HEK293 (cell line): ENCODE measurements at regions not wholly inside any gene's neighbourhood (a gene's known extent, or its start where the extent isn't known, plus 50 kb on each side); places are given as distances from the start of the nearest gene placed in this dataset.

Experiments used
- GFI1B ChIP-seq: fragments of 450-650 bp; formaldehyde crosslinking; IDR thresholded peaks from 2 replicates; pipeline ENCODE4 v1.5.1; 2016; ENCODE audit warnings: missing biosample characterization, missing genetic modification characterization
- PRDM2 ChIP-seq: fragments of 450-650 bp; formaldehyde crosslinking; IDR thresholded peaks from 2 replicates; pipeline ENCODE4 v1.5.1; 2016; ENCODE audit warnings: missing biosample characterization, missing genetic modification characterization, borderline replicate concordance
- REPIN1 ChIP-seq: fragments of 450-650 bp; formaldehyde crosslinking; IDR thresholded peaks from 2 replicates; pipeline ENCODE4 v1.5.1; 2017; ENCODE audit warnings: missing biosample characterization, missing genetic modification characterization, low read depth
- SCRT2 ChIP-seq: fragments of 450-650 bp; formaldehyde crosslinking; IDR thresholded peaks from 2 replicates; pipeline ENCODE4 v1.5.1; 2016; ENCODE audit warnings: missing biosample characterization, missing genetic modification characterization
- ZEB2 ChIP-seq: fragments of 450-650 bp; formaldehyde crosslinking; IDR thresholded peaks from 2 replicates; pipeline ENCODE4 v1.5.1; 2016; ENCODE audit warnings: missing biosample characterization, missing genetic modification characterization
- ZNF114 ChIP-seq: fragments of 450-650 bp; formaldehyde crosslinking; IDR thresholded peaks from 2 replicates; pipeline ENCODE4 v1.5.0; 2017; ENCODE audit warnings: missing biosample characterization, missing genetic modification characterization
- ZNF302 ChIP-seq: fragments of 450-650 bp; formaldehyde crosslinking; IDR thresholded peaks from 2 replicates; pipeline ENCODE4 v1.5.1; 2016; ENCODE audit warnings: missing biosample characterization, missing genetic modification characterization, low read depth
- ZNF416 ChIP-seq: fragments of 450-650 bp; formaldehyde crosslinking; IDR thresholded peaks from 2 replicates; pipeline ENCODE4 v1.5.1; 2016; ENCODE audit warnings: missing biosample characterization, missing genetic modification characterization
- ZNF48 ChIP-seq: fragments of 450-650 bp; formaldehyde crosslinking; IDR thresholded peaks from 2 replicates; pipeline ENCODE4 v1.5.1; 2016; ENCODE audit warnings: missing biosample characterization, missing genetic modification characterization
- TF ChIP-seq, protein P1 (sequence below): fragments of 450-650 bp; formaldehyde crosslinking; IDR thresholded peaks from 2 replicates; pipeline ENCODE4 v1.5.1; 2016; ENCODE audit warnings: missing biosample characterization, missing genetic modification characterization
- TF ChIP-seq, protein P2 (sequence below): fragments of 450-650 bp; formaldehyde crosslinking; IDR thresholded peaks from 2 replicates; pipeline ENCODE4 v1.5.1; 2017; ENCODE audit warnings: missing biosample characterization, missing genetic modification characterization

DNA sequence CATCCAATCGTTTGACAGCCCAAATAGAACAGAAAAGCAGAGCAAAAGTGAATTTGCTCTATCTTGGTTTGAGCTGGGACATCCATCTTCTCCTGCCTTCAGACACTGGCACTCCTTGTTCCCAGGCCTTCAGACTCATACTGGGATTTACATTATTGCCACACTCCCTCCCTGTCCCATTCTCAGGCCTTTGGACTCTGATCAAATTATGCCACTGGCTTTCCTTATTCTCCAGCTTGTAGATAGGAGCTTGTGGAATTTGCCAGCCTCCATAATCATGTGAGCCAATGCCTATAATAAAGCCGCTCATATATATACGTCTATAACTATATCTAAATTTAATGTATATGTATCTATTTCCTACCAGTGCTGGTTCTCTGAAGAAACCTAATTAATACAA, 568.3 kb upstream of the KIRREL3 start:
- TF ChIP-seq ZEB2 (tag by site-specific recombination) (no peak), PRDM2 (tag by site-specific recombination) (no peak), ZNF114 (no peak), ZNF416 (tag by site-specific recombination) (no peak), REPIN1 (tag by site-specific recombination) (no peak), GFI1B (no peak), SCRT2 (tag by site-specific recombination) (no peak), ZNF302 (tag by site-specific recombination) (no peak), ZNF48 (no peak)
- TF ChIP-seq, protein P1, sequence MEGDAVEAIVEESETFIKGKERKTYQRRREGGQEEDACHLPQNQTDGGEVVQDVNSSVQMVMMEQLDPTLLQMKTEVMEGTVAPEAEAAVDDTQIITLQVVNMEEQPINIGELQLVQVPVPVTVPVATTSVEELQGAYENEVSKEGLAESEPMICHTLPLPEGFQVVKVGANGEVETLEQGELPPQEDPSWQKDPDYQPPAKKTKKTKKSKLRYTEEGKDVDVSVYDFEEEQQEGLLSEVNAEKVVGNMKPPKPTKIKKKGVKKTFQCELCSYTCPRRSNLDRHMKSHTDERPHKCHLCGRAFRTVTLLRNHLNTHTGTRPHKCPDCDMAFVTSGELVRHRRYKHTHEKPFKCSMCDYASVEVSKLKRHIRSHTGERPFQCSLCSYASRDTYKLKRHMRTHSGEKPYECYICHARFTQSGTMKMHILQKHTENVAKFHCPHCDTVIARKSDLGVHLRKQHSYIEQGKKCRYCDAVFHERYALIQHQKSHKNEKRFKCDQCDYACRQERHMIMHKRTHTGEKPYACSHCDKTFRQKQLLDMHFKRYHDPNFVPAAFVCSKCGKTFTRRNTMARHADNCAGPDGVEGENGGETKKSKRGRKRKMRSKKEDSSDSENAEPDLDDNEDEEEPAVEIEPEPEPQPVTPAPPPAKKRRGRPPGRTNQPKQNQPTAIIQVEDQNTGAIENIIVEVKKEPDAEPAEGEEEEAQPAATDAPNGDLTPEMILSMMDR, result no peak
- TF ChIP-seq, protein P2, sequence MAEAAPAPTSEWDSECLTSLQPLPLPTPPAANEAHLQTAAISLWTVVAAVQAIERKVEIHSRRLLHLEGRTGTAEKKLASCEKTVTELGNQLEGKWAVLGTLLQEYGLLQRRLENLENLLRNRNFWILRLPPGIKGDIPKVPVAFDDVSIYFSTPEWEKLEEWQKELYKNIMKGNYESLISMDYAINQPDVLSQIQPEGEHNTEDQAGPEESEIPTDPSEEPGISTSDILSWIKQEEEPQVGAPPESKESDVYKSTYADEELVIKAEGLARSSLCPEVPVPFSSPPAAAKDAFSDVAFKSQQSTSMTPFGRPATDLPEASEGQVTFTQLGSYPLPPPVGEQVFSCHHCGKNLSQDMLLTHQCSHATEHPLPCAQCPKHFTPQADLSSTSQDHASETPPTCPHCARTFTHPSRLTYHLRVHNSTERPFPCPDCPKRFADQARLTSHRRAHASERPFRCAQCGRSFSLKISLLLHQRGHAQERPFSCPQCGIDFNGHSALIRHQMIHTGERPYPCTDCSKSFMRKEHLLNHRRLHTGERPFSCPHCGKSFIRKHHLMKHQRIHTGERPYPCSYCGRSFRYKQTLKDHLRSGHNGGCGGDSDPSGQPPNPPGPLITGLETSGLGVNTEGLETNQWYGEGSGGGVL, result no peak
